HEK293 (cell line): ENCODE measurements at regions not wholly inside any gene's neighbourhood (a gene's known extent, or its start where the extent isn't known, plus 50 kb on each side); places are given as distances from the start of the nearest gene placed in this dataset.

ENCODE experiments used
- CTCF ChIA-PET: fragments of 350-600 bp; formaldehyde crosslinking; extraction: SDS; loops from one replicate; lab custom pipeline; 2021; ENCODE audit warnings: antibody characterized with exemption; lab: Yijun Ruan, JAX
- POLR2A ChIA-PET: fragments of 300-600 bp; formaldehyde crosslinking; extraction: SDS; loops from one replicate; lab custom pipeline; 2020; ENCODE audit warnings: antibody characterized with exemption, inconsistent platforms; lab: Yijun Ruan, JAX
- H3K27ac ChIP-seq: fragments of 200-500 bp; sonication (Bioruptor generic); 2 replicates; pipeline ENCODE4 v1.5.1; 2014; ENCODE audit warnings: low read depth, low read length, control low read depth, inconsistent platforms; ENCODE audit errors: extremely low read depth
- H3K36me3 ChIP-seq, 2 experiments: fragments of 200-500 bp in 1 of 2; sonication (Bioruptor generic) in 1 of 2; 1 replicate in 1 of 2; 2 replicates in 1 of 2; pipeline ENCODE4 v1.5.1; 2014 to 2017; ENCODE audit warnings: inconsistent platforms in 2 of 2, low read length in 2 of 2; ENCODE audit not compliant: control insufficient read depth in 2 of 2, insufficient read depth in 1 of 2
- H3K4me1 ChIP-seq: fragments of 200-500 bp; sonication (Bioruptor generic); 2 replicates; pipeline ENCODE4 v1.5.1; 2014; ENCODE audit warnings: mild to moderate bottlenecking, low read length, inconsistent platforms; ENCODE audit not compliant: control insufficient read depth, insufficient read depth
- H3K4me3 ChIP-seq: 2 replicates; pipeline ENCODE4 v1.5.1; 2011; ENCODE audit warnings: low read depth, mild to moderate bottlenecking, control low read depth, low read length, moderate library complexity
- H3K9me3 ChIP-seq: fragments of 200-500 bp; sonication (Bioruptor generic); 2 replicates; pipeline ENCODE4 v1.5.1; 2014; ENCODE audit warnings: low read depth, low read length, inconsistent platforms; ENCODE audit not compliant: control insufficient read depth, insufficient read depth
- EGR2 ChIP-seq: fragments of 450-650 bp; formaldehyde crosslinking; IDR thresholded peaks from 2 replicates; pipeline ENCODE4 v1.5.1; 2016; ENCODE audit warnings: low read depth, missing biosample characterization, missing genetic modification characterization
- KLF8 ChIP-seq: fragments of 450-650 bp; formaldehyde crosslinking; IDR thresholded peaks from 2 replicates; pipeline ENCODE4 v1.5.1; 2016; ENCODE audit warnings: missing biosample characterization, missing genetic modification characterization
- MYNN ChIP-seq: fragments of 450-650 bp; formaldehyde crosslinking; IDR thresholded peaks from 2 replicates; pipeline ENCODE4 v1.5.1; 2016; ENCODE audit warnings: missing biosample characterization, missing genetic modification characterization, borderline replicate concordance
- SP3 ChIP-seq: fragments of 450-650 bp; formaldehyde crosslinking; IDR thresholded peaks from 2 replicates; pipeline ENCODE4 v1.5.1; 2016; ENCODE audit warnings: missing biosample characterization, missing genetic modification characterization
- ZBTB17 ChIP-seq: fragments of 450-650 bp; formaldehyde crosslinking; IDR thresholded peaks from 2 replicates; pipeline ENCODE4 v1.5.1; 2016; ENCODE audit warnings: missing biosample characterization, missing genetic modification characterization
- ZBTB26 ChIP-seq: fragments of 450-650 bp; formaldehyde crosslinking; optimal IDR thresholded peaks from 2 replicates; pipeline ENCODE3; 2016; ENCODE audit warnings: missing biosample characterization, mild to moderate bottlenecking, missing genetic modification characterization
- ZBTB8A ChIP-seq: fragments of 450-650 bp; formaldehyde crosslinking; IDR thresholded peaks from 2 replicates; pipeline ENCODE4 v1.5.1; 2016; ENCODE audit warnings: missing biosample characterization, missing genetic modification characterization
- ZNF112 ChIP-seq: fragments of 450-650 bp; formaldehyde crosslinking; IDR thresholded peaks from 2 replicates; pipeline ENCODE4 v1.5.0; 2017; ENCODE audit warnings: missing biosample characterization, missing genetic modification characterization
- ZNF121 ChIP-seq: fragments of 450-650 bp; formaldehyde crosslinking; IDR thresholded peaks from 2 replicates; pipeline ENCODE4 v1.5.1; 2016; ENCODE audit warnings: missing biosample characterization, missing genetic modification characterization
- ZNF16 ChIP-seq: fragments of 450-650 bp; formaldehyde crosslinking; IDR thresholded peaks from 2 replicates; pipeline ENCODE4 v1.5.1; 2016; ENCODE audit warnings: low read depth, missing biosample characterization, missing genetic modification characterization
- ZNF2 ChIP-seq: fragments of 450-650 bp; formaldehyde crosslinking; IDR thresholded peaks from 2 replicates; pipeline ENCODE4 v1.5.1; 2016; ENCODE audit warnings: missing biosample characterization, missing genetic modification characterization
- ZNF214 ChIP-seq: fragments of 450-650 bp; formaldehyde crosslinking; IDR thresholded peaks from 2 replicates; pipeline ENCODE4 v1.5.1; 2017; ENCODE audit warnings: missing biosample characterization, mild to moderate bottlenecking, missing genetic modification characterization, borderline replicate concordance
- ZNF274 ChIP-seq, 2 experiments: fragments of 200-500 bp in 1 of 2; fragments of 450-650 bp in 1 of 2; sonication (Bioruptor generic) in 1 of 2; formaldehyde crosslinking in 1 of 2; IDR thresholded peaks; 2 replicates each; pipeline versions ENCODE4 v1.5.1 to v1.6.1; 2014 to 2016; ENCODE audit warnings: borderline replicate concordance in 1 of 2, inconsistent platforms in 1 of 2, low read length in 1 of 2, missing biosample characterization in 1 of 2, missing genetic modification characterization in 1 of 2
- ZNF324 ChIP-seq: fragments of 450-650 bp; formaldehyde crosslinking; IDR thresholded peaks from 2 replicates; pipeline ENCODE4 v1.5.1; 2016; ENCODE audit warnings: missing biosample characterization, missing genetic modification characterization
- ZNF335 ChIP-seq: fragments of 450-650 bp; formaldehyde crosslinking; conservative IDR thresholded peaks from 2 replicates; pipeline ENCODE4 v1.5.1; 2016; ENCODE audit warnings: missing biosample characterization, missing genetic modification characterization
- ZNF341 ChIP-seq: fragments of 450-650 bp; formaldehyde crosslinking; IDR thresholded peaks from 2 replicates; pipeline ENCODE4; 2016; ENCODE audit warnings: low read depth, missing biosample characterization, missing genetic modification characterization
- ZNF37A ChIP-seq: fragments of 450-650 bp; IDR thresholded peaks from 2 replicates; pipeline ENCODE4 v1.5.1; 2018; ENCODE audit warnings: missing biosample characterization, missing genetic modification characterization
- ZNF416 ChIP-seq: fragments of 450-650 bp; formaldehyde crosslinking; IDR thresholded peaks from 2 replicates; pipeline ENCODE4 v1.5.1; 2016; ENCODE audit warnings: missing biosample characterization, missing genetic modification characterization
- ZNF433 ChIP-seq: fragments of 450-650 bp; formaldehyde crosslinking; IDR thresholded peaks from 2 replicates; pipeline ENCODE4 v1.5.1; 2016; ENCODE audit warnings: missing biosample characterization, missing genetic modification characterization, low read depth
- ZNF530 ChIP-seq: fragments of 450-650 bp; formaldehyde crosslinking; IDR thresholded peaks from 2 replicates; pipeline ENCODE4 v1.5.1; 2016; ENCODE audit warnings: low read depth, missing biosample characterization, missing genetic modification characterization
- ZNF548 ChIP-seq: fragments of 450-650 bp; formaldehyde crosslinking; IDR thresholded peaks from 2 replicates; pipeline ENCODE4 v1.5.1; 2016; ENCODE audit warnings: missing biosample characterization, missing genetic modification characterization
- ZNF549 ChIP-seq: fragments of 450-650 bp; IDR thresholded peaks from 2 replicates; pipeline ENCODE4 v1.5.1; 2018; ENCODE audit warnings: missing biosample characterization, missing genetic modification characterization, mild to moderate bottlenecking, inconsistent platforms, moderate library complexity
- ZNF558 ChIP-seq: fragments of 450-650 bp; formaldehyde crosslinking; IDR thresholded peaks from 2 replicates; pipeline ENCODE4 v1.5.1; 2016; ENCODE audit warnings: missing biosample characterization, missing genetic modification characterization
- ZNF623 ChIP-seq: fragments of 450-650 bp; formaldehyde crosslinking; IDR thresholded peaks from 2 replicates; pipeline ENCODE4 v1.5.1; 2016; ENCODE audit warnings: missing biosample characterization, missing genetic modification characterization
- ZNF629 ChIP-seq: fragments of 450-650 bp; formaldehyde crosslinking; IDR thresholded peaks from 2 replicates; pipeline ENCODE4 v1.5.1; 2017; ENCODE audit warnings: missing biosample characterization, missing genetic modification characterization
- ZNF792 ChIP-seq: fragments of 450-650 bp; formaldehyde crosslinking; IDR thresholded peaks from 2 replicates; pipeline ENCODE4 v1.5.1; 2016; ENCODE audit warnings: missing biosample characterization, missing genetic modification characterization
- TF ChIP-seq, protein P1 (sequence below): fragments of 450-650 bp; formaldehyde crosslinking; IDR thresholded peaks from 2 replicates; pipeline ENCODE4 v1.5.1; 2016; ENCODE audit warnings: missing biosample characterization, missing genetic modification characterization
- TF ChIP-seq, protein P2 (sequence below): fragments of 450-650 bp; formaldehyde crosslinking; IDR thresholded peaks from 2 replicates; pipeline ENCODE4 v1.5.1; 2016; ENCODE audit warnings: missing biosample characterization, missing genetic modification characterization
- TF ChIP-seq, protein P3 (sequence below): fragments of 450-650 bp; formaldehyde crosslinking; IDR thresholded peaks from 2 replicates; pipeline ENCODE4 v1.5.1; 2016; ENCODE audit warnings: missing biosample characterization, missing genetic modification characterization
- TF ChIP-seq, protein P4 (sequence below): fragments of 450-650 bp; formaldehyde crosslinking; IDR thresholded peaks from 2 replicates; pipeline ENCODE4 v1.5.1; 2016; ENCODE audit warnings: missing biosample characterization, missing genetic modification characterization

- CTCF ChIA-PET: no interaction called here
- TF ChIP-seq ZNF341 (tag by site-specific recombination) (no peak), ZNF324 (no peak), ZNF548 (tag by site-specific recombination) (no peak), ZNF16 (tag by site-specific recombination) (no peak), ZNF623 (tag by site-specific recombination) (no peak), EGR2 (tag by site-specific recombination) (no peak), ZNF335 (tag by site-specific recombination) (no peak), SP3 (tag by site-specific recombination) (no peak), ZNF121 (tag by site-specific recombination) (no peak), ZNF792 (no peak), ZNF37A (tag by site-specific recombination) (no peak), ZNF530 (tag by site-specific recombination) (no peak), ZNF549 (tag by site-specific recombination) (no peak), ZNF416 (tag by site-specific recombination) (no peak)
- TF ChIP-seq, protein P1, sequence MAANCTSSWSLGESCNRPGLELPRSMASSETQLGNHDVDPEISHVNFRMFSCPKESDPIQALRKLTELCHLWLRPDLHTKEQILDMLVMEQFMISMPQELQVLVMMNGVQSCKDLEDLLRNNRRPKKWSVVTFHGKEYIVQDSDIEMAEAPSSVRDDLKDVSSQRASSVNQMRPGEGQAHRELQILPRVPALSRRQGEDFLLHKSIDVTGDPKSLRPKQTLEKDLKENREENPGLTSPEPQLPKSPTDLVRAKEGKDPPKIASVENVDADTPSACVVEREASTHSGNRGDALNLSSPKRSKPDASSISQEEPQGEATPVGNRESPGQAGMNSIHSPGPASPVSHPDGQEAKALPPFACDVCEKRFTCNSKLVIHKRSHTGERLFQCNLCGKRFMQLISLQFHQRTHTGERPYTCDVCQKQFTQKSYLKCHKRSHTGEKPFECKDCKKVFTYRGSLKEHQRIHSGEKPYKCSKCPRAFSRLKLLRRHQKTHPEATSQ (tag by site-specific recombination): no peak
- TF ChIP-seq, protein P2, sequence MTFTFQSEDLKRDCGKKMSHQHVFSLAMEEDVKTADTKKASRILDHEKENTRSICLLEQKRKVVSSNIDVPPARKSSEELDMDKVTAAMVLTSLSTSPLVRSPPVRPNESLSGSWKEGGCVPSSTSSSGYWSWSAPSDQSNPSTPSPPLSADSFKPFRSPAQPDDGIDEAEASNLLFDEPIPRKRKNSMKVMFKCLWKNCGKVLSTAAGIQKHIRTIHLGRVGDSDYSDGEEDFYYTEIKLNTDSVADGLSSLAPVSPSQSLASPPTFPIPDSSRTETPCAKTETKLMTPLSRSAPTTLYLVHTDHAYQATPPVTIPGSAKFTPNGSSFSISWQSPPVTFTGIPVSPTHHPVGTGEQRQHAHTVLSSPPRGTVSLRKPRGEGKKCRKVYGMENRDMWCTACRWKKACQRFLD (tag by site-specific recombination): no peak
- TF ChIP-seq, protein P3, sequence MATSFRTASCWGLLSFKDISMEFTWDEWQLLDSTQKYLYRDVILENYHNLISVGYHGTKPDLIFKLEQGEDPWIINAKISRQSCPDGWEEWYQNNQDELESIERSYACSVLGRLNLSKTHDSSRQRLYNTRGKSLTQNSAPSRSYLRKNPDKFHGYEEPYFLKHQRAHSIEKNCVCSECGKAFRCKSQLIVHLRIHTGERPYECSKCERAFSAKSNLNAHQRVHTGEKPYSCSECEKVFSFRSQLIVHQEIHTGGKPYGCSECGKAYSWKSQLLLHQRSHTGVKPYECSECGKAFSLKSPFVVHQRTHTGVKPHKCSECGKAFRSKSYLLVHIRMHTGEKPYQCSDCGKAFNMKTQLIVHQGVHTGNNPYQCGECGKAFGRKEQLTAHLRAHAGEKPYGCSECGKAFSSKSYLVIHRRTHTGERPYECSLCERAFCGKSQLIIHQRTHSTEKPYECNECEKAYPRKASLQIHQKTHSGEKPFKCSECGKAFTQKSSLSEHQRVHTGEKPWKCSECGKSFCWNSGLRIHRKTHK (tag by site-specific recombination): no peak
- TF ChIP-seq, all 188 proteins: peak for 0
- H3K27ac ChIP-seq: no peak overlapping the region
- H3K4me1 ChIP-seq: peaks cover 10% of the 10 kb centered on the region
- no peak overlapping the region for H3K4me3 ChIP-seq
- no peaks in the 10 kb centered on the region for H3K36me3 ChIP-seq
- H3K9me3 ChIP-seq: no peaks in the 10 kb centered on the region; the same call in 1 of the 2 replicates
- POLR2A ChIA-PET: no interaction called here
Observed at GRCh38 chr2:37792366-37792765, 120.9 kb upstream of the CDC42EP3 start.

DNA sequence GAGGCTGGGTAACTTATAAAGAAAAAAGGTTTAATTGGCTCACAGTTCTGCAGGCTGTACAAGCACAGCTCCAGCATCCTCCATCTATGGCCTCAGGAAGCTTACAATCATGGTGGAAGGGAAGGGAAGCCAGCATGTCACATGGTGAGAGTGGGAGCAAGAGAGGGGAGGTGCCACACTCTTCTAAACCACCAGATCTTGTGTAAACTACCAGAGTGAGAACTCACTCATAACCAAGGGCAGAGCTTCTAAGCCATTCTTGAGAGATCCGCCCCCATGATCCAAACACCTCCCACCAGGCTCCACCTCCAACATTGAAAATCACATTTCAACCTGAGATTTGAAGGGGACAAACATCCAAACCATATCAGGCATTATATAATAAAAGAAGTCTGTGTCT, 121.6 kb upstream of the CDC42EP3 start:
- H3K4me1 ChIP-seq: peaks cover 10% of the 10 kb centered on the region
- POLR2A ChIA-PET: no interaction called here
- no peaks in the 10 kb centered on the region for H3K9me3 ChIP-seq
- CTCF ChIA-PET: no interaction called here
- TF ChIP-seq ZNF2 (no peak), ZNF274 (IDR thresholded peaks at IDR 0.05; ENCODE audit: low read length) (no peak), ZNF274 (tag by site-specific recombination; IDR thresholded peaks at IDR 0.05; ENCODE audit: borderline replicate concordance) (no peak), ZBTB17 (tag by site-specific recombination) (no peak), ZNF433 (tag by site-specific recombination) (no peak), ZNF629 (tag by site-specific recombination) (no peak), ZNF214 (tag by site-specific recombination) (no peak), KLF8 (tag by site-specific recombination) (no peak), ZNF558 (no peak), MYNN (tag by site-specific recombination) (no peak), ZNF112 (tag by site-specific recombination) (no peak), ZBTB8A (tag by site-specific recombination) (no peak), ZNF16 (tag by site-specific recombination) (no peak), ZBTB26 (no peak)
- TF ChIP-seq, protein P4, sequence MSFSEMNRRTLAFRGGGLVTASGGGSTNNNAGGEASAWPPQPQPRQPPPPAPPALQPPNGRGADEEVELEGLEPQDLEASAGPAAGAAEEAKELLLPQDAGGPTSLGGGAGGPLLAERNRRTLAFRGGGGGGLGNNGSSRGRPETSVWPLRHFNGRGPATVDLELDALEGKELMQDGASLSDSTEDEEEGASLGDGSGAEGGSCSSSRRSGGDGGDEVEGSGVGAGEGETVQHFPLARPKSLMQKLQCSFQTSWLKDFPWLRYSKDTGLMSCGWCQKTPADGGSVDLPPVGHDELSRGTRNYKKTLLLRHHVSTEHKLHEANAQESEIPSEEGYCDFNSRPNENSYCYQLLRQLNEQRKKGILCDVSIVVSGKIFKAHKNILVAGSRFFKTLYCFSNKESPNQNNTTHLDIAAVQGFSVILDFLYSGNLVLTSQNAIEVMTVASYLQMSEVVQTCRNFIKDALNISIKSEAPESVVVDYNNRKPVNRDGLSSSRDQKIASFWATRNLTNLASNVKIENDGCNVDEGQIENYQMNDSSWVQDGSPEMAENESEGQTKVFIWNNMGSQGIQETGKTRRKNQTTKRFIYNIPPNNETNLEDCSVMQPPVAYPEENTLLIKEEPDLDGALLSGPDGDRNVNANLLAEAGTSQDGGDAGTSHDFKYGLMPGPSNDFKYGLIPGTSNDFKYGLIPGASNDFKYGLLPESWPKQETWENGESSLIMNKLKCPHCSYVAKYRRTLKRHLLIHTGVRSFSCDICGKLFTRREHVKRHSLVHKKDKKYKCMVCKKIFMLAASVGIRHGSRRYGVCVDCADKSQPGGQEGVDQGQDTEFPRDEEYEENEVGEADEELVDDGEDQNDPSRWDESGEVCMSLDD: no peak
- no peak overlapping the region for H3K27ac ChIP-seq
- H3K4me3 ChIP-seq: no peak overlapping the region
- no peaks in the 10 kb centered on the region for H3K36me3 ChIP-seq
